Common myeloid progenitor, CD34-positive (primary cell): ENCODE measurements at regions not wholly inside any gene's neighbourhood (a gene's known extent, or its start where the extent isn't known, plus 50 kb on each side); places are given as distances from the start of the nearest gene placed in this dataset.

Experiments used
- CTCF ChIA-PET: fragments of 350-600 bp; sonication (Branson Sonifier 250); formaldehyde crosslinking; loops from one replicate; lab custom pipeline; 2021; ENCODE audit warnings: antibody characterized with exemption; lab: Charles Lee
- POLR2A ChIA-PET: fragments of 350-600 bp; sonication (Branson Sonifier 250); formaldehyde crosslinking; loops from one replicate; lab custom pipeline; 2021; ENCODE audit warnings: antibody characterized with exemption; lab: Charles Lee
- DNase-seq, 3 donors: peaks; one replicate each; pipeline versions ENCODE4 v3.0.0 to v3.0.0-alpha.2; 2013
- H3K27ac ChIP-seq, 2 experiments: 1 replicate in 1 of 2; 2 replicates in 1 of 2; pipeline ENCODE4 v1.7.0; 2013; ENCODE audit warnings: inconsistent platforms in 2 of 2, low read length in 2 of 2, mild to moderate bottlenecking in 2 of 2, low read depth in 1 of 2, moderate library complexity in 1 of 2; ENCODE audit not compliant: severe bottlenecking in 2 of 2, insufficient read depth in 1 of 2, poor library complexity in 1 of 2
- H3K27me3 ChIP-seq, 5 experiments: replicated peaks in 2 of 5; 1 replicate in 3 of 5; 2 replicates in 2 of 5; pipeline versions ENCODE4 v1.6.1 to v1.7.0; 2013; ENCODE audit warnings: low read length in 4 of 5, mild to moderate bottlenecking in 2 of 5, moderate library complexity in 2 of 5, inconsistent platforms in 1 of 5; ENCODE audit not compliant: insufficient read depth in 5 of 5, control insufficient read depth in 4 of 5
- H3K36me3 ChIP-seq, 4 experiments: 1 replicate in 2 of 4; 2 replicates in 2 of 4; pipeline versions ENCODE4 v1.6.1 to v1.7.0; 2013; ENCODE audit warnings: low read length in 3 of 4, control low read depth in 1 of 4, mild to moderate bottlenecking in 1 of 4; ENCODE audit not compliant: control insufficient read depth in 4 of 4, insufficient read depth in 4 of 4
- H3K4me1 ChIP-seq, 4 experiments: 1 replicate in 3 of 4; 2 replicates in 1 of 4; pipeline versions ENCODE4 v1.6.1 to v1.7.1; 2013; ENCODE audit warnings: low read length in 3 of 4, mild to moderate bottlenecking in 3 of 4, control low read depth in 1 of 4, inconsistent platforms in 1 of 4, moderate library complexity in 1 of 4; ENCODE audit not compliant: control insufficient read depth in 4 of 4, insufficient read depth in 4 of 4; ENCODE audit errors: control extremely low read depth in 1 of 4
- H3K4me3 ChIP-seq, 7 experiments: 1 replicate in 4 of 7; 2 replicates in 3 of 7; pipeline versions ENCODE4 v1.5.1 to v1.7.0; 2013; ENCODE audit warnings: mild to moderate bottlenecking in 7 of 7, low read length in 6 of 7, moderate library complexity in 6 of 7, inconsistent platforms in 2 of 7, low read depth in 2 of 7, control low read depth in 1 of 7; ENCODE audit not compliant: insufficient read depth in 4 of 7, control insufficient read depth in 1 of 7; ENCODE audit errors: extremely low read depth in 1 of 7
- H3K9me3 ChIP-seq, 5 experiments: 1 replicate in 4 of 5; 2 replicates in 1 of 5; pipeline versions ENCODE4 v1.6.1 to v1.7.1; 2013; ENCODE audit warnings: low read length in 4 of 5, mild to moderate bottlenecking in 2 of 5, inconsistent platforms in 1 of 5, low read depth in 1 of 5, moderate library complexity in 1 of 5; ENCODE audit not compliant: control insufficient read depth in 4 of 5, insufficient read depth in 2 of 5; ENCODE audit errors: control extremely low read depth in 1 of 5
- WGBS: methylation state at CpG from one replicate; pipeline ENCODE4 v1.1.5; 2013; ENCODE audit not compliant: insufficient coverage; 5-methylcytosine and 5-hydroxymethylcytosine counted together

DNA sequence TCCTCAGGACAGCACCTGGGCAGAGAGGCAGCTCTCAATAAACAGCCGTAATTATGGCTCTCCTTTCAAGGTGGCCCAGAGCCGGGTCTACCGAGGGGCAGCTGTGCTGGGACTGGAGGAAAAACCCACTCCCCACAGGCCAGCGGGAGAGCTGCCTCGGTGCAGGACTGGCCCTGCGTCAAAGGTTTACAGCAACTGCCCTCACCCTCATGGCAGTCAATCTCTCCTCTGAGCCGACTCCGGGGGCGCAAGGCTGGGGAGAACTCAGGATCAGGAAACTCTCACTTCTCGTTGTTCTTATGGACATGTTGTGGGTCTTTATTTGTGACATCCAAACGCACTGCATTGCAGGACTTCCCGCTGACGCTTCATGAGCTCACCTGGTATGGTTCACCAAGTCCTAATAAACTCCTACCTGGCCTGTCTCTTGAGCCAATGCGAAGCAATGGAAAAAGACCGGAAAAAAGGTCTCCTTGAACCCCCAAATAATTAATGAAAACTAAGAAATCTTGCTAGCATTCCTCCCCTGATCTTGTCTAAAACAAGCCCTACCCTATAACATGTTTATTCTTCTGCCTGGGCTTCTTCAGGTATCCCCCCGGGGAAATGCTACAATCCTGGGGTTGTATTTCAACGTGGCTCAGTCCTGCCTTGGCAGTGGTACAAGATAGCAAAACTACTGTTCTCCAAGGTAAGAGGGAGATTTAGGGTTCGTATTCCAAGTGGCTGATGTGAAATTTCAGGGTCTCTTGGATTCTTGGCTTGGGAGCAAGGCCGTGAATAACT, 50.1 kb upstream of the CDKN2AIP start:
- no peak overlapping the region for H3K27ac ChIP-seq
- POLR2A ChIA-PET: no interaction called here
- no peaks in the 10 kb centered on the region for H3K9me3 ChIP-seq
- 97% methylated on average over 15 of the region's 19 CpGs for WGBS
- no peak overlapping the region for H3K4me3 ChIP-seq
- H3K36me3 ChIP-seq: no peaks in the 10 kb centered on the region
- DNase-seq: no peak
- peaks cover 9 to 67% (median 41%) of the 10 kb centered on the region in 4 experiments for H3K4me1 ChIP-seq
- CTCF ChIA-PET: interaction anchor here (1.3 kb wide), 1 partner anchor 9 kb away, joined by 3 read pairs; no protein-coding TSS in a partner anchor
- H3K27me3 ChIP-seq: no peaks in the 10 kb centered on the region
